Fibroblast of skin of back (primary cell): ENCODE measurements at regions not wholly inside any gene's neighbourhood (a gene's known extent, or its start where the extent isn't known, plus 50 kb on each side); places are given as distances from the start of the nearest gene placed in this dataset.
A peak's percentile ranks its signal among the peaks of the same experiment; 100 is the strongest.

ENCODE experiments used
- DNase-seq: peaks from one replicate; pipeline ENCODE4 v3.0.0-alpha.2; 2013

DNA sequence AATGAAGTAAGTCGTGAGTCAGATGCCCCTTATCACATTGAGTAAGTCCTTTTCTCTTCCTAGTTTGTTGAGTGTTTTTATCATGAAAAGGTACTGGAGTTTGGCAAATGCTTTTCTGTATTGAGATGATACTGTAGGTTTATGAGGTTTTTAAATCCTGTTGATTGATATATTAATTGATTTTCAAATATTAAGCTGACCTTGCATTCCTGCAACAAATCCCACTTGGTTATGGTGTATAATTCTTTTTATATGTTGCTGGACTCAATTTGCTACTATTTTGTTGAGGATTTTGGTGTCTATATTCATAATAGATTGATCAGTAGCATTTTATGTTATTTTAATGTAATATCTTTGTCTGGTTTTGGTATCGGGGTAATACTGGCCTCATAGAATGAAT, 81.0 kb upstream of the BNC2 start:
- DNase-seq = no peak

DNA sequence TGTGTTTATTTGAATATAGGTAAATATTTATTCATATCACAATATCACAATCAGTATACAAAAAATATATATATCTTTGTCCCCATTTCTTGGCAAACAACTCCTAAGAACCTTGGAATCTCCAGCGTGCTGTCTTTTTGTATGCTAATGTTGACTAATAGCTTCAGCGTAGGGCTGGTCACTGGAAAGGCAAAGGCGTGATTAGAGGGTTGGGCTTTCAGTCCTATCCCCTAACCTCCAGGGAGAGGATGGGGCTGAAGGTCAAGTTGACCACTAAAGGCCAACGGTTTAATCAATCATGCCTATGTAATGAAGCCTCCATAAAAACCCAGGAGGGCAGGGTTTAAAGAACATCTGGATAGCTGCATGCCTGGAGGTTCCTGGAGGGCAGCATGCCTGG, 79.6 kb upstream of the BNC2 start:
- no peak for DNase-seq

- no peak for DNase-seq
These were observed 60.1 kb upstream of the BNC2 start for GRCh38 chr9:16930578-16930977.

- DNase-seq = peak; percentile 66
These were observed 57.9 kb upstream of the BNC2 start for GRCh38 chr9:16928179-16928945.

- peak; percentile 72 for DNase-seq
These were observed 55.0 kb upstream of the BNC2 start for GRCh38 chr9:16925426-16925825.

GRCh38 chr9:16924311-16924915, 53.9 kb upstream of the BNC2 start:
- DNase-seq = no peak

- DNase-seq = peak; percentile 32
These were observed 51.4 kb upstream of the BNC2 start for GRCh38 chr9:16921855-16922254.
